Epithelial cell of esophagus (primary cell): ENCODE measurements at regions not wholly inside any gene's neighbourhood (a gene's known extent, or its start where the extent isn't known, plus 50 kb on each side); places are given as distances from the start of the nearest gene placed in this dataset.
A peak's percentile ranks its signal among the peaks of the same experiment; 100 is the strongest.
"Not testable (repeated sequence)": the region's sequence is repeated elsewhere in the genome, so short reads cannot be mapped to it uniquely, and the experiment has no call there.

ENCODE experiments used
- DNase-seq: peaks from one replicate; pipeline ENCODE4 v3.0.0; 2010; ENCODE audit warnings: low read depth
- H3K4me3 ChIP-seq: 2 replicates; pipeline ENCODE4 v1.5.1; 2011; ENCODE audit warnings: mild to moderate bottlenecking, low read length, control low read depth
- TF ChIP-seq, protein P1 (sequence below): IDR thresholded peaks from 2 replicates; pipeline ENCODE4 v1.5.1; 2011; ENCODE audit warnings: low read depth, mild to moderate bottlenecking, low read length, control low read depth, inconsistent platforms; ENCODE audit not compliant: insufficient read depth; ENCODE audit errors: missing control alignments

- TF ChIP-seq, protein P1, sequence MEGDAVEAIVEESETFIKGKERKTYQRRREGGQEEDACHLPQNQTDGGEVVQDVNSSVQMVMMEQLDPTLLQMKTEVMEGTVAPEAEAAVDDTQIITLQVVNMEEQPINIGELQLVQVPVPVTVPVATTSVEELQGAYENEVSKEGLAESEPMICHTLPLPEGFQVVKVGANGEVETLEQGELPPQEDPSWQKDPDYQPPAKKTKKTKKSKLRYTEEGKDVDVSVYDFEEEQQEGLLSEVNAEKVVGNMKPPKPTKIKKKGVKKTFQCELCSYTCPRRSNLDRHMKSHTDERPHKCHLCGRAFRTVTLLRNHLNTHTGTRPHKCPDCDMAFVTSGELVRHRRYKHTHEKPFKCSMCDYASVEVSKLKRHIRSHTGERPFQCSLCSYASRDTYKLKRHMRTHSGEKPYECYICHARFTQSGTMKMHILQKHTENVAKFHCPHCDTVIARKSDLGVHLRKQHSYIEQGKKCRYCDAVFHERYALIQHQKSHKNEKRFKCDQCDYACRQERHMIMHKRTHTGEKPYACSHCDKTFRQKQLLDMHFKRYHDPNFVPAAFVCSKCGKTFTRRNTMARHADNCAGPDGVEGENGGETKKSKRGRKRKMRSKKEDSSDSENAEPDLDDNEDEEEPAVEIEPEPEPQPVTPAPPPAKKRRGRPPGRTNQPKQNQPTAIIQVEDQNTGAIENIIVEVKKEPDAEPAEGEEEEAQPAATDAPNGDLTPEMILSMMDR = no peak
- no peak for DNase-seq
- H3K4me3 ChIP-seq = no peak overlapping the region
Measured at GRCh38 chr3:106302451-106303221, 433.8 kb upstream of the CBLB start.

DNA sequence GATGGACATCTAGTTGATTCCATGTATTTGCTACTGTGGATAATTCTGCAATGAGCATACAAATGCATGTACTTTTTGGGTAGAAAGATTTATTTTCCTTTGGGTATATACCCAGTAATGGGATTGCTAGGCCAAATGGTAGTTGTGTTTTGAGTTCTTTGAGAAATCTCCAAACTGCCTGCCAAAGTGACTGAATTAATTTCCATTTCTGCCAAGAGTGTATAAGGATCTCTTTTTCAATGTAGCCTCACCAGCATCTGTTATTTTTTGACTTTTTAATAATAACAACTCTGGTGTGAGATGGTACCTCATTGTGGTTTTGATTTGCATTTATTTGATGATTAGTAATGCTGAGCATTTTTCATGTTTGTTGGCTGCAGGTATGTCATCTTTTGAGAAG is 435.0 kb upstream of the CBLB start:
- no peak for DNase-seq
- TF ChIP-seq, protein P1 = no peak

DNA sequence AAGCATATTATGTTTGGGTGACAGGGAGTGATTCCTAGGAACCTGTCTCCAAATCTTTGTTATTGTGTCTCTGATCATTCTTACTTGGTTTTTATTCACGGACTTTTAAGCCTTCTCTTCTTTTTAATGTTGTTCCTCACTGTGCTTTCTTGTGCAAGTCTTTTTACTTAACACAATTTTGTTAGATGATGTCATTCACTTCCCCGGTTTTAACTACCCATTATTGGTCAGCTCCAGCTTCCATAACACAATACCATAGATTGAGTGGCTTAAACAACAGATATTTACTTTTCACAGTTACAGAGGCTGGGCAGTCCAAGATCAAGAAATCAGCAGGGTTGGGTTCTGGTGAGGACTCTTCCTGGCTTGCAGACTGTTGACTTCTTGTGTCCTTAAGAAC is 436.3 kb upstream of the CBLB start:
- H3K4me3 ChIP-seq = no peak overlapping the region
- TF ChIP-seq, protein P1 = no peak
- peak; percentile 2 for DNase-seq

More for the DNA sequence above, 435.0 kb upstream of the CBLB start:
- H3K4me3 ChIP-seq = no peak overlapping the region

GRCh38 chr3:106305882-106306435 is 437.1 kb upstream of the CBLB start:
- no peak overlapping the region for H3K4me3 ChIP-seq
- no peak for DNase-seq
- TF ChIP-seq, protein P1 = no peak

GRCh38 chr3:106309274-106309673 is 440.5 kb upstream of the CBLB start:
- TF ChIP-seq, protein P1 = no peak
- H3K4me3 ChIP-seq = no peak overlapping the region
- DNase-seq = no peak

DNA sequence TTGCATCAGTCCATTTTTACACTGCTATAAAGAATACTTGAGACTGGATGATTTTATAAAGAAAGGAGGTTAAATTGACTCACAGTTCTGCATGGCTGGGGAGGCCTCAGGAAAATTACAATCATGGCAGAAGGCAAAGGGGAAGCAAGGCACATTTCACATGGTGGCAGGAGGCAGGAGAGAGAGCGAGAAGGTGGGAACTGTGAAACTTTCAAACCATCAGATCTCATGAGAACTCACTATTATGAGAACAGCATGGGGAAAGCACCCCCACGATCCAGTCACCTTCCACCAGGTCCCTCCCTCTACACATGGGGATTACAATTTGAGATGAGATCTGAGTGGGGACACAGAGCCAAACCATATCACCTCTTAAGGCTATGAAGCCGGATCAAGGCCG is 441.0 kb upstream of the CBLB start:
- not testable (repeated sequence) for H3K4me3 ChIP-seq, DNase-seq

DNA sequence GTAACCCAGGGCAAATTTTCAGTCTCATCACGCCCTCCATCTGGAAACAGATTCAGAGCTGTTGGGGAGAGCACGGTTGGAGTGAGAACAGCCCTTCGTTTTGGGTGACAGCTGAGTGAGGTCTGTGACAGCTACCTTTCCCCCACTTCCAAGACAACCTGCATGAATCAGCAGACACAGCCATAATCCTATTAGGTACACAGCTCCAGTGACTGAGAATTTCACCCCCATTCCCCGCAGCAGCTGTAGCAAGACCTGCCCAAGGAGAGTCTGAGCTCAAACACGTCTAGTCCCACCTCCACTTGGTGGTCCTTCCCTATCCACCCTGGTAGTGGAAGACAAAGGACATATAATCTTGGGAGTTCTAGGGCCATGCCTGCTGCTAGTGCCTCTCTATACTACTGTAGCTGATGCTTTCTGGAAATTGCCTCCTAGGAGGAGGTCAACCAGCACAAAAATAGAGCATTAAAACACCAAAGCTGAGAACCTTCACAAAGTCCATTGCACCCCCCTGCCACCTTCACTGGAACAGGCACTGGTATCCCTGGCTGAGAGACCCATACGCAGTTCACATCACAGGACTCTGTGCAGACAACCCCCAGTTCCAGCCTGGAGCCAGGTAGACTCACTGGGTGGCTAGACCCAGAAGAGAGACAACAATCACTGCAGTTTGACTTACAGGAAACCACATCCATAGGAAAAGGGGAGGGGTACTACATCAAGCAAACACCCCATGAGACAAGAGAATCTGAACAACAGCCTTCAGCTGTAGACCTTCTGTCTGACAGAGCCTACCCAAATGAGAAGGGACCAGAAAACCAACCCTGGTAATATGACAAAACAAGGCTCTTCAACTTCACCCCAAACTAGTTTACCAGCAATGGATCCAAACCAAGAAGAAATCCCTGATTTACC is 448.6 kb upstream of the CBLB start:
- H3K4me3 ChIP-seq = no peak overlapping the region
- DNase-seq = no peak
- TF ChIP-seq, protein P1 = no peak

DNA sequence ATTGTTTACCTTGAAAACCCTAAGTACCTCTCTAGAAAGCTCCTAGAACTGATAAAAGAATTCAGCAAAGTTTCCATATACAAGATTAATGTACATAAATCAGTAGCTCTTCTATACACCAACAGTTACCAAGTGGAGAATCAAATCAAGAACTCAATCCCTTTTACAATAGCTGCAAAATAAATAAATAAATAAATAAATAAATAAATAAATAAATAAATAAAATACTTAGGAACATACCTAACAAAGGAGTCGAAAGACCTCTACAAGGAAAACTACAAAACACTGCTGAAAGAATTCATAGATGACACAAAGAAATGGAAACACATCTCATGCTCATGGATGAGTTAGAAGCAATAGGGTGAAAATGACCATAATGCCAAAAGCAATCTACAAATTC is 452.6 kb upstream of the CBLB start:
- H3K4me3 ChIP-seq, DNase-seq: not testable (repeated sequence)
